ENCODE measurements at regions not wholly inside any gene's neighbourhood (a gene's known extent, or its start where the extent isn't known, plus 50 kb on each side); places are given as distances from the start of the nearest gene placed in this dataset.
A peak's percentile ranks its signal among the peaks of the same experiment; 100 is the strongest.

- Histone ChIP-seq H3K27ac (no peak overlapping the region), H3K27me3 (no peaks in the 10 kb centered on the region), H3K4me1 (peaks cover under 1% of the 10 kb centered on the region), H3K36me3 (no peaks in the 10 kb centered on the region), H3K4me3 (no peak overlapping the region), H3K9me3 (no peaks in the 10 kb centered on the region)
- DNase-seq = no peak
- intact Hi-C loops (cut with DNase I) = no loop called here
- ATAC-seq = no peak
- no peak for TF ChIP-seq CTCF (IDR thresholded peaks at IDR 0.05)
These were observed 79.0 kb upstream of the TNC start for GRCh38 chr9:115196919-115197318.

GRCh38 chr9:115198001-115198400 lies 80.0 kb upstream of the TNC start:
- no peak for TF ChIP-seq CTCF (IDR thresholded peaks at IDR 0.05)
- Histone ChIP-seq H3K27ac (no peak overlapping the region), H3K27me3 (no peaks in the 10 kb centered on the region), H3K4me1 (peaks cover 11% of the 10 kb centered on the region), H3K4me3 (no peak overlapping the region), H3K9me3 (no peaks in the 10 kb centered on the region), H3K36me3 (no peaks in the 10 kb centered on the region)
- intact Hi-C loops (cut with DNase I) = no loop called here
- peak; percentile 72 for ATAC-seq
- DNase-seq = no peak

GRCh38 chr9:115200711-115201505 lies 83.0 kb upstream of the TNC start:
- H3K4me1 ChIP-seq = peaks cover 12% of the 10 kb centered on the region
- DNase-seq (no peak), ATAC-seq (no peak)
- intact Hi-C loops (cut with DNase I) = no loop called here
- no peaks in the 10 kb centered on the region for H3K27me3 ChIP-seq
- TF ChIP-seq CTCF (IDR thresholded peaks at IDR 0.05) = no peak
- no peak overlapping the region for H3K4me3 ChIP-seq
- H3K36me3 ChIP-seq = no peaks in the 10 kb centered on the region
- H3K27ac ChIP-seq = no peak overlapping the region
- no peaks in the 10 kb centered on the region for H3K9me3 ChIP-seq

GRCh38 chr9:115202181-115202580 lies 84.2 kb upstream of the TNC start:
- intact Hi-C loops (cut with DNase I) = no loop called here
- Histone ChIP-seq H3K27me3 (no peaks in the 10 kb centered on the region), H3K36me3 (no peaks in the 10 kb centered on the region), H3K4me1 (peaks cover 12% of the 10 kb centered on the region), H3K27ac (no peak overlapping the region), H3K4me3 (no peak overlapping the region), H3K9me3 (no peaks in the 10 kb centered on the region)
- no peak for DNase-seq
- no peak for ATAC-seq
- TF ChIP-seq CTCF (IDR thresholded peaks at IDR 0.05) = no peak

- no peak for TF ChIP-seq CTCF (IDR thresholded peaks at IDR 0.05)
- no peaks in the 10 kb centered on the region for H3K27me3 ChIP-seq
- H3K4me3 ChIP-seq = no peak overlapping the region
- DNase-seq = no peak
- H3K4me1 ChIP-seq = peaks cover 12% of the 10 kb centered on the region
- intact Hi-C loops (cut with DNase I) = no loop called here
- peak; percentile 48 for ATAC-seq
- H3K9me3 ChIP-seq = no peaks in the 10 kb centered on the region
- H3K36me3 ChIP-seq = no peaks in the 10 kb centered on the region
- no peak overlapping the region for H3K27ac ChIP-seq
These were observed 85.2 kb upstream of the TNC start for GRCh38 chr9:115202960-115203751.

Measured in upper lobe of right lung (tissue), 1 donor.